OCI-LY3 (cell line): ENCODE measurements at regions not wholly inside any gene's neighbourhood (a gene's known extent, or its start where the extent isn't known, plus 50 kb on each side); places are given as distances from the start of the nearest gene placed in this dataset.

ENCODE experiments used
- H2AFZ ChIP-seq: fragments of 200-600, 300-600 bp; shearing (Covaris generic); 2 replicates; pipeline ENCODE4 v1.6.0; 2014; ENCODE audit warnings: antibody characterized with exemption, low read depth, low read length
- H3K27ac ChIP-seq: fragments of 200-600, 300-600 bp; sonication (generic); 2 replicates; pipeline ENCODE4 v1.5.1; 2014; ENCODE audit warnings: mild to moderate bottlenecking, low read length, moderate library complexity, mixed read lengths
- H3K27me3 ChIP-seq: fragments of 200-600, 300-600 bp; sonication (generic); 2 replicates; pipeline ENCODE4 v1.6.1; 2014; ENCODE audit warnings: low read depth, low read length, mixed read lengths
- H3K36me3 ChIP-seq: fragments of 200-600, 300-600 bp; sonication (generic); replicated peaks from 2 replicates; pipeline ENCODE3; 2014; ENCODE audit warnings: low read depth, low read length, mixed read lengths
- H3K4me1 ChIP-seq: fragments of 300-600, 200-600 bp; sonication (generic); 2 replicates; pipeline ENCODE4 v1.6.1; 2014; ENCODE audit warnings: low read length, mixed read lengths
- H3K4me2 ChIP-seq: fragments of 200-600, 300-600 bp; sonication (generic); 2 replicates; pipeline ENCODE4 v1.6.1; 2014; ENCODE audit warnings: low read length, mixed read lengths
- H3K4me3 ChIP-seq: fragments of 300-600, 200-600 bp; sonication (generic); 2 replicates; pipeline ENCODE4 v1.5.1; 2014; ENCODE audit warnings: antibody characterized with exemption, mild to moderate bottlenecking, low read length, moderate library complexity
- H3K79me2 ChIP-seq: fragments of 300-600, 200-600 bp; shearing (Covaris generic); 2 replicates; pipeline ENCODE4 v1.6.1; 2014; ENCODE audit warnings: mild to moderate bottlenecking, low read length, mixed read lengths
- H3K9ac ChIP-seq: fragments of 300-600, 200-600 bp; shearing (Covaris generic); 2 replicates; pipeline ENCODE4 v1.6.0; 2014; ENCODE audit warnings: mild to moderate bottlenecking, low read length, moderate library complexity
- H3K9me3 ChIP-seq: fragments of 200-600, 300-600 bp; shearing (Covaris generic); 2 replicates; pipeline ENCODE4 v1.6.1; 2014; ENCODE audit warnings: low read length, mixed read lengths; ENCODE audit not compliant: insufficient read depth
- H4K20me1 ChIP-seq: fragments of 200-600, 300-600 bp; sonication (generic); 2 replicates; pipeline ENCODE4 v1.6.1; 2016; ENCODE audit warnings: low read length, mixed read lengths; ENCODE audit not compliant: insufficient read depth
- CTCF ChIP-seq: fragments of 200-600, 300-600 bp; sonication (generic); IDR thresholded peaks from 2 replicates; pipeline ENCODE4 v1.5.1; 2014; ENCODE audit warnings: antibody characterized with exemption, low read length, low read depth
- EZH2phosphoT487 ChIP-seq: fragments of 200-600 bp; shearing (Covaris generic); IDR thresholded peaks from 2 replicates; pipeline ENCODE4 v1.6.1; 2018; ENCODE audit warnings: antibody characterized with exemption, mixed run types, low read depth

DNA sequence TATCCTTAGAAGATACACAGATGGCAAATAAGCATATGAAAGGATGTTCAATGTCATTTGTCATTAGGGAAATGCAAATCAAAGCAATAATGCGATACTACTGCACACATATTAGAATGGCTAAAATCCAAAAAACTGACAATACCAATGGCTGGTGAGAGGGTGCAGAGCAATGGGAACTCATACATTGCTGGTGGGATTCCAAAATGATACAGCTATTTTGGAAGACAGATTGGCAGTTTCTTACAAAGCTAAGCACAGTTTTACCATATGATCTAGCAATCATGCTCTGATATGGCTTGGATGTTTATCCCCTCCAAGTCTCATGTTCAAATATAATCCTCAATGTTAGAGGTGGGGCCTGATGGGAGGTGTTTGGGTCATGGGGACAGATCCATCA lies 122.6 kb downstream of the KCTD15 start:
- no peak overlapping the region for H2AFZ ChIP-seq
- no peaks in the 10 kb centered on the region for H4K20me1 ChIP-seq
- peaks cover 29% of the 10 kb centered on the region for H3K27me3 ChIP-seq
- no peak overlapping the region for H3K4me2 ChIP-seq
- no peak overlapping the region for H3K9ac ChIP-seq
- H3K27ac ChIP-seq: no peak overlapping the region
- no peak overlapping the region for H3K4me3 ChIP-seq
- H3K79me2 ChIP-seq: no peaks in the 10 kb centered on the region
- H3K4me1 ChIP-seq: no peaks in the 10 kb centered on the region
- H3K9me3 ChIP-seq: no peaks in the 10 kb centered on the region
- no peak for TF ChIP-seq CTCF
- no peak for TF ChIP-seq EZH2phosphoT487
- H3K36me3 ChIP-seq: no peaks in the 10 kb centered on the region

- H3K79me2 ChIP-seq: no peaks in the 10 kb centered on the region
- H3K4me1 ChIP-seq: no peaks in the 10 kb centered on the region
- no peak overlapping the region for H3K27ac ChIP-seq
- no peak overlapping the region for H3K4me2 ChIP-seq
- H3K27me3 ChIP-seq: peaks cover 27% of the 10 kb centered on the region
- no peak overlapping the region for H2AFZ ChIP-seq
- no peaks in the 10 kb centered on the region for H3K36me3 ChIP-seq
- H3K4me3 ChIP-seq: no peak overlapping the region
- H3K9ac ChIP-seq: no peak overlapping the region
- no peaks in the 10 kb centered on the region for H3K9me3 ChIP-seq
- no peaks in the 10 kb centered on the region for H4K20me1 ChIP-seq
- TF ChIP-seq CTCF (no peak), EZH2phosphoT487 (no peak)
These were observed 124.5 kb downstream of the KCTD15 start for GRCh38 chr19:33921165-33921564.

DNA sequence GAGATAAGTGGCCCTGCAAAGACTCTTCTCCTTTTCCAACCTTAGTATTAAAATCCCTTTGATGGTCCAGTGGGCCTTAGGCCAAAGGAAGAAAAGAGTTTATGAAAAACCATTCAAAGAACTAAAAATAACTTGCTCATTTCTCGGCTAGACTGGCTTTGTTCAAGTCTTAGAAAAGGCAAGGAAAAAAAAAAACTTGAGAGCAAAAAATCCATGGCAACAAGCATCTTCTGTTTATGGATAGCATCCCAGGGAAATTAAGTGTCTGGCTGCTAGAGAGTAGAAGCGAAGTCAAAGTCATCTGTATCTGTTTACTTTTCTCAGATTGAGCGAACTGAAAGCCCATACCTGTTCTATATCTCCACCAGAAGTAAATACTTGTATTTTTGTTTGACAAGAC lies 129.6 kb downstream of the KCTD15 start:
- H3K4me2 ChIP-seq: no peak overlapping the region
- H3K27ac ChIP-seq: no peak overlapping the region
- H3K27me3 ChIP-seq: peaks cover 13% of the 10 kb centered on the region
- no peak overlapping the region for H3K4me3 ChIP-seq
- no peaks in the 10 kb centered on the region for H3K9me3 ChIP-seq
- no peaks in the 10 kb centered on the region for H4K20me1 ChIP-seq
- no peaks in the 10 kb centered on the region for H3K36me3 ChIP-seq
- H2AFZ ChIP-seq: no peak overlapping the region
- TF ChIP-seq EZH2phosphoT487 (no peak), CTCF (no peak)
- no peak overlapping the region for H3K9ac ChIP-seq
- no peaks in the 10 kb centered on the region for H3K79me2 ChIP-seq
- no peaks in the 10 kb centered on the region for H3K4me1 ChIP-seq

DNA sequence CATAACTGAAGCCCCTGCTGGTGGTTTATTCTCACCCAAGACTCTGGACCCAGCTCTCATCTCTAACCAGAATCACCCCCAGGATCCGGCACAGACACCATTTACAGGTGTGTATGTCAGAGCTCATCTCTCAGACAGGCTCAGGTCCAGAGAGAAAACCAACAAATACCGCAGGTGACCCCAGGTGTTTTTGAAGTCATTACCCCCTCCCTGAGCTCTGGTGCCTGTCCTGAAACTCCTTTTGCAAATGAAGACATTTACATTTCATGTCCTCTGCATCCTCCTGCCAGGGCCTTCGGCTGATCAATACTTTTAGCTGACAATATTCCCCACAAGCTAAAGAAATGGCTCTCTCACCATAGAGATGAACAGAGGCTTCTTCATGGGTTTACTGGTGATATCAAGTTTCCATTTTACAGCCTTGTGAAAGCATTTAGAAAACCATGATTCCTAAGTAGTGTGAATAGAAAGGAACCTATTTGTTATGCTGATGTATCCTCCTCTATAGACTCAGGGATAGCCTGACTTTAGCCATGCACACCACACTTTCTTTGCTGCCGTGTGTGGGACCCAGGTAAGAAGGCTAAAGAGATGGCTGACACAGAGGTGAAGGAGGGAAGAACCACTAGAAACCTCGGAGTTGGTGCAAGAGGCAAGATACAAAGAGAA lies 131.3 kb downstream of the KCTD15 start:
- no peaks in the 10 kb centered on the region for H3K9me3 ChIP-seq
- no peaks in the 10 kb centered on the region for H4K20me1 ChIP-seq
- H3K4me3 ChIP-seq: no peak overlapping the region
- H3K4me2 ChIP-seq: no peak overlapping the region
- no peak overlapping the region for H3K27ac ChIP-seq
- TF ChIP-seq EZH2phosphoT487: no peak
- TF ChIP-seq CTCF: no peak
- no peaks in the 10 kb centered on the region for H3K79me2 ChIP-seq
- peaks cover 18% of the 10 kb centered on the region; the same call in 1 of the 2 replicates for H3K27me3 ChIP-seq
- H3K9ac ChIP-seq: no peak overlapping the region
- H2AFZ ChIP-seq: no peak overlapping the region
- H3K4me1 ChIP-seq: no peaks in the 10 kb centered on the region
- H3K36me3 ChIP-seq: no peaks in the 10 kb centered on the region
